ENCODE measurements at regions not wholly inside any gene's neighbourhood (a gene's known extent, or its start where the extent isn't known, plus 50 kb on each side); places are given as distances from the start of the nearest gene placed in this dataset.

DNA sequence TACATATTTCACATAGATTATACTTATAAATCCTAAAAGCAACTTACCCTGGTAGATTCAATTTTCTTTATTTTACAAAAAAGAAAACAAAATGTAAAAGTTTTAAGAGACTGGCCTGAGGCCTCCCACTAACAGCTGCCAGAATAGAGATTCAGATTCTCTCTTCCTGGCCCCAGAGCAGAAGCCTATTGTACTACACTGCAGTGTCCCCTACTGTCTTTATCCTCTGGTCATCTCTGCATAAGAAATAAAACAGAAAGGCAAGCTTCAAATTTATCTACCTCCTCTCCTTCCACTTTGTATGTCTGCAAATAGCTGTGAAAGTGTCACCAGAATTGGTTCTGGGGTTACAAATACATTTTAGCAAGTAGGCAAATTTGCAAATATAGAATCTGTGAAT is 1004.1 kb upstream of the PCDH9 start:
- Histone ChIP-seq H3K4me3 (no peak overlapping the region), H3K36me3 (no peaks in the 10 kb centered on the region), H3K27ac (no peak overlapping the region), H3K27me3 (replicated peaks in 1 of 7) (no peaks in the 10 kb centered on the region), H3K9me3 (no peaks in the 10 kb centered on the region), H3K4me1 (no peaks in the 10 kb centered on the region)
- TF ChIP-seq, protein P1, sequence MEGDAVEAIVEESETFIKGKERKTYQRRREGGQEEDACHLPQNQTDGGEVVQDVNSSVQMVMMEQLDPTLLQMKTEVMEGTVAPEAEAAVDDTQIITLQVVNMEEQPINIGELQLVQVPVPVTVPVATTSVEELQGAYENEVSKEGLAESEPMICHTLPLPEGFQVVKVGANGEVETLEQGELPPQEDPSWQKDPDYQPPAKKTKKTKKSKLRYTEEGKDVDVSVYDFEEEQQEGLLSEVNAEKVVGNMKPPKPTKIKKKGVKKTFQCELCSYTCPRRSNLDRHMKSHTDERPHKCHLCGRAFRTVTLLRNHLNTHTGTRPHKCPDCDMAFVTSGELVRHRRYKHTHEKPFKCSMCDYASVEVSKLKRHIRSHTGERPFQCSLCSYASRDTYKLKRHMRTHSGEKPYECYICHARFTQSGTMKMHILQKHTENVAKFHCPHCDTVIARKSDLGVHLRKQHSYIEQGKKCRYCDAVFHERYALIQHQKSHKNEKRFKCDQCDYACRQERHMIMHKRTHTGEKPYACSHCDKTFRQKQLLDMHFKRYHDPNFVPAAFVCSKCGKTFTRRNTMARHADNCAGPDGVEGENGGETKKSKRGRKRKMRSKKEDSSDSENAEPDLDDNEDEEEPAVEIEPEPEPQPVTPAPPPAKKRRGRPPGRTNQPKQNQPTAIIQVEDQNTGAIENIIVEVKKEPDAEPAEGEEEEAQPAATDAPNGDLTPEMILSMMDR (IDR thresholded peaks at IDR 0.05 in 8 of 11, conservative IDR thresholded peaks at IDR 0.05 in 3 of 11) = no peak
- no peak for TF ChIP-seq POLR2AphosphoS5 (IDR thresholded peaks at IDR 0.05)
- no peak for TF ChIP-seq POLR2A (IDR thresholded peaks at IDR 0.05)
- DNase-seq = no peak
- intact Hi-C loops (cut with DNase I; ENCODE audit: low total_unique reads) = no loop called here

DNA sequence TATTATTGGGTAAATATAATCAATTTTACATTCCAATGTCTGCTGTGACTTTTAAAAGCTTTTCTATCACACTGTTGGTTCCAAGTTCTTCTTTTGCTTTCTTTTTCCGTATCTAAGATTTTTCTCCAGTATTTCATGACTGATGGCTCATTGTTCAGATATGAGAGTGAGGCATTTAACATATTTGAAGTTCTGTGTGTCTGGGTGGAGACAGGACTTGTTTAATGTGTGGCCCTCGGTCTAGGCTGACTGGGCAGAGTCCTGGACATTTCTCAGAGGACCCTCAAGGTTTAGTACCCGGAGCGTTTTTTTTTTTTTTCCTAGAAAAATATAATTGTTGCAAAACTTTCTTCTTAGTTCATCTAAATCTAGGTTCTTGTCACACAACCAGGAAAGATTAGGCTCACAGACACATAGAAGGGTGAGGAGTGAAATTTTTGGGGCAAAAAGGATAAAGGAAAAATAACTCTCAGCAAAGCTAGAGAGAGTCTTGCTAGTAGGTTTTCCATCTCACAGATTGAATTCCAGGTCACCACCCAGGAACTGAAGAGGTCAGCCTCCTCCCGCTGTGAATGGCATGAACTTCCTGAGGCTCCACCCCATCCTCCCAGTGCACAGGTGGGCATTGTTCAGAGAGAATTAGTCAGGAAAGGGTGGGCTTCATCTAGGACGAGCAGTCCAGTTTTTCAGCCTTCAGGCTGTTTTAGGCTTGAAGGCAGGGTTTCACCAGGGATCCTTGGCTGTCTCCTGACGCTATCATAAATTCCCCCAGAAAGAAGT is 1002.4 kb upstream of the PCDH9 start:
- no peak overlapping the region for H3K4me3 ChIP-seq
- no peak for TF ChIP-seq POLR2A (IDR thresholded peaks at IDR 0.05)
- DNase-seq = no peak
- WGBS, 5 donors = 69 to 74% (median 73%) methylated on average over 7 of the region's 7 CpGs
- H3K27ac ChIP-seq = no peak overlapping the region
- intact Hi-C loops (cut with DNase I; ENCODE audit: low total_unique reads) = no loop called here
- no peaks in the 10 kb centered on the region for H3K4me1 ChIP-seq
- no peaks in the 10 kb centered on the region for H3K9me3 ChIP-seq
- no peaks in the 10 kb centered on the region for H3K36me3 ChIP-seq
- no peaks in the 10 kb centered on the region for H3K27me3 ChIP-seq (replicated peaks in 1 of 7)

DNA sequence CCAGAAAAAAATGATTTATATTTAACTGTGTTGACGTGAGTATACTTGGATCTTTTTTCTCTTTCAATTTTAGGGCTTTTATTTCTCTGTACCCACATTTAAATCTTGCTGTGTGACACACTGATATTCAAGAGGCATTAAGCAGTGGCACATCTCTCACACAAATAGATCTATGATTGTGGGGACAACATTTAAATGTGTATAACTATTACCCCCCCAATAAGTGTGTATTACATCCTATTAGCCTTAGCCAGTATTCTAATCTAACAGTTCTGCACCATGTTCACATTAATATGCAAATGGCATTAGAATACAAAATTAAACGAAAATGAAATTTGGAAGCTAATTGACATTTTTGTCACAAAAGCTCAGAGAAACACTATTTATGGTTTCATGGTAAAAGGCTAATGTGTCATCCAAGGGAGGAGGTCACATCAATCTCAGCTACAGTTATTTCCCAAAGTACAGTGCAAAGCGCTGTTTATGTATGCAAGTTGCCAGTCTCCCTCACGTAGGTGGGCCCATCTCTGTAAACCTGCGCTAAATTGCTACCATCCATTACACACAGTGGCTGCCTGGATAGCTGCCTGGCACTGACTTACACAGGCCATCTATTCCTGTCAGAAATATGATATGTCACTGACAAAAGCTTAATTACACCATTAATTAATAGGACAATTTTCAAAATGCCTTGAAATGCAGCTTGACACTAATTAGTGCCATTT is 984.7 kb upstream of the PCDH9 start:
- Histone ChIP-seq H3K9me3 (no peaks in the 10 kb centered on the region), H3K36me3 (no peaks in the 10 kb centered on the region), H3K27me3 (replicated peaks in 1 of 7) (no peaks in the 10 kb centered on the region), H3K4me1 (no peaks in the 10 kb centered on the region), H3K27ac (no peak overlapping the region), H3K4me3 (no peak overlapping the region)
- no peak for DNase-seq
- intact Hi-C loops (cut with DNase I; ENCODE audit: low total_unique reads) = no loop called here
- 77 to 90% (median 85%) methylated on average over 5 of the region's 5 CpGs for WGBS, 5 donors
- TF ChIP-seq POLR2AphosphoS5 (IDR thresholded peaks at IDR 0.05) (no peak), POLR2A (IDR thresholded peaks at IDR 0.05) (no peak)
- TF ChIP-seq, protein P1 (IDR thresholded peaks at IDR 0.05 in 8 of 11, conservative IDR thresholded peaks at IDR 0.05 in 3 of 11) = no peak

DNA sequence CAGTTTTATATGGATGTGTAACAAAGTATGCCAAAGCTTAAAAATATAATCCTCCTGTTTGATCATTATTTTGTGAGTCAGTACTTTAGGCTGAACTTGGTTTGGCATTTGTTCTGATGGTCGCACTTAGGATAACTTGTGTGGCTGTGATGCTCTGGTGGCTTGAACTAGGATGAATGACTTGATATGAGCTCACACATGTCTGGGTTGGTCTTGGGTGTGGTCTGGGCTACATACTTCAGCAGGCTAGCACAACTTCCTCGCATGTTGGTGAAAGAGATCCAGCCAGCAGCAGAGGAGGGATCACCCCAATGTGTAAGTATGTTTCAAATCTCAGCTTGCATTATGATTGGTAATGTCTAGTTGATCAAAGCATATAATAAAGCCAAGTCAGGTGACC is 969.1 kb upstream of the PCDH9 start:
- Histone ChIP-seq H3K4me3 (no peak overlapping the region), H3K36me3 (no peaks in the 10 kb centered on the region), H3K9me3 (peaks cover 0 to 3% (median 0%) of the 10 kb centered on the region in 8 donors), H3K4me1 (no peaks in the 10 kb centered on the region), H3K27me3 (replicated peaks in 1 of 7) (no peaks in the 10 kb centered on the region), H3K27ac (no peak overlapping the region)
- intact Hi-C loops (cut with DNase I; ENCODE audit: low total_unique reads) = no loop called here
- 60 to 99% (median 88%) methylated on average over 2 of the region's 2 CpGs for WGBS, 5 donors
- TF ChIP-seq POLR2AphosphoS5 (IDR thresholded peaks at IDR 0.05) = no peak
- TF ChIP-seq, protein P1 (IDR thresholded peaks at IDR 0.05 in 8 of 11, conservative IDR thresholded peaks at IDR 0.05 in 3 of 11) = no peak
- no peak for TF ChIP-seq POLR2A (IDR thresholded peaks at IDR 0.05)
- DNase-seq = no peak

Measured in spleen (tissue), 11 donors.